Osteoblast (primary cell): ENCODE measurements at regions not wholly inside any gene's neighbourhood (a gene's known extent, or its start where the extent isn't known, plus 50 kb on each side); places are given as distances from the start of the nearest gene placed in this dataset.

Experiments
- DNase-seq: peaks from one replicate; pipeline ENCODE4 v3.0.0; 2011; ENCODE audit warnings: low spot score, mixed read lengths; ENCODE audit not compliant: insufficient read length; ENCODE audit errors: missing footprints
- H2AFZ ChIP-seq: 2 replicates; pipeline ENCODE4 v1.6.0; 2011; ENCODE audit warnings: mild to moderate bottlenecking, low read length
- H3K27ac ChIP-seq: 2 replicates; pipeline ENCODE4 v1.5.1; 2011; ENCODE audit warnings: mild to moderate bottlenecking, low read depth, low read length, moderate library complexity
- H3K27me3 ChIP-seq: 2 replicates; pipeline ENCODE4 v1.6.0; 2012; ENCODE audit warnings: mild to moderate bottlenecking, control low read depth, inconsistent platforms, low read length, moderate library complexity; ENCODE audit not compliant: insufficient read depth
- H3K36me3 ChIP-seq: 2 replicates; pipeline ENCODE4 v1.5.1; 2011; ENCODE audit warnings: mild to moderate bottlenecking, low read length, control low read depth, moderate library complexity; ENCODE audit not compliant: insufficient read depth
- H3K4me1 ChIP-seq: 2 replicates; pipeline ENCODE4 v1.5.1; 2011; ENCODE audit warnings: mild to moderate bottlenecking, low read length, control low read depth, moderate library complexity; ENCODE audit not compliant: insufficient read depth
- H3K4me2 ChIP-seq: 2 replicates; pipeline ENCODE4 v1.6.0; 2011; ENCODE audit warnings: mild to moderate bottlenecking, low read length; ENCODE audit not compliant: insufficient read depth
- H3K4me3 ChIP-seq: fragments of 200-600 bp; sonication (generic); 3 replicates; pipeline ENCODE4 v1.5.1; 2012; ENCODE audit warnings: mild to moderate bottlenecking, low read length, inconsistent platforms; ENCODE audit not compliant: insufficient read depth
- H3K79me2 ChIP-seq: 2 replicates; pipeline ENCODE4 v1.6.0; 2012; ENCODE audit warnings: mild to moderate bottlenecking, low read length, control low read depth, inconsistent platforms; ENCODE audit not compliant: insufficient read depth
- H3K9me3 ChIP-seq: 2 replicates; pipeline ENCODE4 v1.5.1; 2011; ENCODE audit warnings: low read depth, low read length, control low read depth
- H4K20me1 ChIP-seq: 2 replicates; pipeline ENCODE4 v1.6.0; 2012; ENCODE audit warnings: mild to moderate bottlenecking, low read length, control low read depth; ENCODE audit not compliant: insufficient read depth
- CTCF ChIP-seq: IDR thresholded peaks from 2 replicates; pipeline ENCODE4 v1.5.1; 2011; ENCODE audit warnings: mild to moderate bottlenecking, low read depth, low read length, moderate library complexity; ENCODE audit errors: extremely low read depth

GRCh38 chr12:124629789-124630480, 62.5 kb upstream of the NCOR2 start:
- DNase-seq, result no peak
- Histone ChIP-seq H3K79me2 (no peaks in the 10 kb centered on the region), H3K36me3 (no peaks in the 10 kb centered on the region)

GRCh38 chr12:124629117-124629516, 61.7 kb upstream of the NCOR2 start:
- Histone ChIP-seq H3K36me3 (no peaks in the 10 kb centered on the region), H2AFZ (no peak overlapping the region), H3K27me3 (no peaks in the 10 kb centered on the region), H3K4me1 (peaks cover 38% of the 10 kb centered on the region), H3K9me3 (no peaks in the 10 kb centered on the region), H3K27ac (no peak overlapping the region), H3K79me2 (no peaks in the 10 kb centered on the region), H3K4me3 (no peak overlapping the region), H3K4me2 (no peak overlapping the region), H4K20me1 (no peaks in the 10 kb centered on the region)
- TF ChIP-seq CTCF, result no peak
- DNase-seq, result no peak

More at GRCh38 chr12:124629789-124630480, 62.5 kb upstream of the NCOR2 start:
- peaks cover 38% of the 10 kb centered on the region for H3K4me1 ChIP-seq
- H4K20me1 ChIP-seq, result no peaks in the 10 kb centered on the region
- no peak overlapping the region for H3K4me2 ChIP-seq
- peak overlapping the region; percentile 22 for H2AFZ ChIP-seq
- H3K4me3 ChIP-seq, result no peak overlapping the region
- TF ChIP-seq CTCF, result no peak
- H3K9me3 ChIP-seq, result no peaks in the 10 kb centered on the region
- H3K27me3 ChIP-seq, result no peaks in the 10 kb centered on the region
- H3K27ac ChIP-seq, result peak overlapping the region; percentile 33

- H3K79me2 ChIP-seq, result no peaks in the 10 kb centered on the region
- H2AFZ ChIP-seq, result no peak overlapping the region
- no peaks in the 10 kb centered on the region for H3K27me3 ChIP-seq
- H3K9me3 ChIP-seq, result peaks cover 5% of the 10 kb centered on the region
- no peak overlapping the region for H3K27ac ChIP-seq
- no peak for TF ChIP-seq CTCF
- H3K4me3 ChIP-seq, result no peak overlapping the region
- no peaks in the 10 kb centered on the region for H4K20me1 ChIP-seq
- no peak for DNase-seq
- peaks cover 26% of the 10 kb centered on the region for H3K4me1 ChIP-seq
- no peaks in the 10 kb centered on the region for H3K36me3 ChIP-seq
- H3K4me2 ChIP-seq, result no peak overlapping the region
These were observed 60.5 kb upstream of the NCOR2 start for GRCh38 chr12:124627956-124628355.

- no peak overlapping the region for H3K4me2 ChIP-seq
- H3K27me3 ChIP-seq, result no peaks in the 10 kb centered on the region
- H3K27ac ChIP-seq, result peak overlapping the region; percentile 20
- peaks cover 5% of the 10 kb centered on the region for H3K9me3 ChIP-seq
- no peaks in the 10 kb centered on the region for H3K36me3 ChIP-seq
- TF ChIP-seq CTCF, result no peak
- peaks cover 21% of the 10 kb centered on the region for H3K4me1 ChIP-seq
- no peak overlapping the region for H3K4me3 ChIP-seq
- peak; percentile 93 for DNase-seq
- peak overlapping the region; percentile 46 for H2AFZ ChIP-seq
- no peaks in the 10 kb centered on the region for H3K79me2 ChIP-seq
- no peaks in the 10 kb centered on the region for H4K20me1 ChIP-seq
These were observed 59.6 kb upstream of the NCOR2 start for GRCh38 chr12:124626971-124627411.
